Fibroblast of the conjunctiva (primary cell): ENCODE measurements at regions not wholly inside any gene's neighbourhood (a gene's known extent, or its start where the extent isn't known, plus 50 kb on each side); places are given as distances from the start of the nearest gene placed in this dataset.

Experiments
- DNase-seq: peaks from one replicate; pipeline ENCODE4 v3.0.0-alpha.2; 2010; ENCODE audit warnings: low read depth

- DNase-seq: no peak
Measured at GRCh38 chr18:56278421-56279003, 359.9 kb downstream of the TXNL1 start.

DNA sequence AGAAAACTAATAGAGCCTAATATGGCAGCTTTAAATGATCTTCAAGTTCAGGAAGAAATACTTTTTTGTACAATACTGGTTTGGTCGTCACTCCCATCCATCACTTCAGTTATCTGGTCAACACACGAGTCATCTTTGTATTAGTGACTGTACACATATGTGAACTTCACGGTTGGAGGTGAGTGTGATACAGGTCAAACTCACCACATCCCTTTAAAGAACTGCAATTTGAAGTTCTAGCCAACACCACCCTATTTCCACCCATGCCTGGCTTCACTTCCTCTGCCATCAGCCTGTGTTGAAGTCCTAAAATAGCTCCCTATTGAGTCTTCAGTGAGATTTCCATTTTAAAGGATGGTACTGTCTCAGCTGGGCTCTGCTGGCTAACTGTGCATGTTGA is 361.9 kb downstream of the TXNL1 start:
- DNase-seq: no peak

- DNase-seq: no peak
Measured at GRCh38 chr18:56273541-56274219, 364.7 kb downstream of the TXNL1 start.

DNA sequence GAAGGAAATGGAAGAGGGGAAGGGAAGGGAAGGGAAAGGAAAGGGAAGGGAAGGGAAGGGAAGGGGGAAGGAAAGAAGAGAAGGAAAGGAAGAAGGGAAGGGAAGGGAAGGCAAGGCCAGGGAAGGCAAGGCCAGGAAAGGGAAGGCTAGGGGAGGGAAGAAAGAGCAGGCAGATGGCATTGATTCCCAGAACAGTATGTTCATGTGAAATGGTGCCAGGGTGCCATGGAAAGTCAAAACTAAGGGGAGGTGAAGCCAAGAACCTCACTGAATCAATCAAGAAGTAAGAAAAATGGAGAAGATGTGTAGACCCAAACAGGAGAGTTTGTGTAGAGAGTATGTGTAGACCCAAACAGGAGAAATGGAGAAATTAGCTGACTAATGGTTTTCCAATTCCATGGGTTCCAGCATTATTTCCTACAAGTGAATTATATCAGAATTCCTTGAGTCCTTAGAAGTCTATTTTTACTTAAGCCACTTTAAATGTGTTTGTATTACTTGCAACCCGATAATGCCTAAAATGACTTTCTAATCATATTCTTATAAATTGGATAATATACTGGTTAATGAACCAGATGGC is 367.6 kb downstream of the TXNL1 start:
- DNase-seq: no peak

- DNase-seq: no peak
Measured at GRCh38 chr18:56269958-56270357, 368.4 kb downstream of the TXNL1 start.

GRCh38 chr18:56268952-56269351 is 369.4 kb downstream of the TXNL1 start:
- no peak for DNase-seq

DNA sequence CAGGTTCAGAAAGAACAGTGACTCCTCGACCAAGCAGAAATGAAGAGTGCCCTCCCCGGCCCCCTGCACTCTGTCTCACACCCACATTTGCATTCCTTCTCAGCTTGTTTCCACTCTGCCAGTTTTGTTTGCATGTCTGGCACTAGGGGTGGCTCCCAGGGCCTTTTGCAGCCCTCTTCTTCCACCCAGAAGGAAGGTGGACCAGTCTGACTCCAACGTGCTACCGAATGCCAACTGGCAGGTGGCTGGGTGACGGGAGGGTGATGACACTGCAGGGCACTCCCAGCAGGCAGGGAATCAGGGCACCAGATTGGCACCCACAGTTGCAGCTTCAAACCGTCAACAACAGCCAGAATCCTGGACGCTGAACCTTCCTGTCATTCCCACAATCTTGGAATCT is 371.1 kb downstream of the TXNL1 start:
- no peak for DNase-seq

DNA sequence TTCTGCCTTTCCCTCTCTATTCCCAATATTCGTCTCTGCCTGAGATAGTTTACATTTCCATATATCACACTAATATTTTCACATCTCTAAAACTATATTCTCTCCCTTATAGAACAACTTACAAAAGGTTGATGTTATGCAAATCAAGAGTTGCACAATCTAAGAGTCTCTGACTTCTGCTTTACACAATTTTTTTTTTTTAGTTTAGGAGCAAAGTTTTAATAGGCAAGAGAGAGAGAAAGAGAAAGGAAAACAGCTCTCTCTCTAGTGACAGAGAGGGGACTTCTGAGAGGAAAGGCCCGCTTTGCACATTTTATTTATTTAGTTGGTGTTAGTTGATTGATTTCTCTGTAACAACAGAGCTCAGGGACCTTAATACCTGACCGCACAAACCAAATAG is 380.2 kb downstream of the TXNL1 start:
- DNase-seq: no peak

DNA sequence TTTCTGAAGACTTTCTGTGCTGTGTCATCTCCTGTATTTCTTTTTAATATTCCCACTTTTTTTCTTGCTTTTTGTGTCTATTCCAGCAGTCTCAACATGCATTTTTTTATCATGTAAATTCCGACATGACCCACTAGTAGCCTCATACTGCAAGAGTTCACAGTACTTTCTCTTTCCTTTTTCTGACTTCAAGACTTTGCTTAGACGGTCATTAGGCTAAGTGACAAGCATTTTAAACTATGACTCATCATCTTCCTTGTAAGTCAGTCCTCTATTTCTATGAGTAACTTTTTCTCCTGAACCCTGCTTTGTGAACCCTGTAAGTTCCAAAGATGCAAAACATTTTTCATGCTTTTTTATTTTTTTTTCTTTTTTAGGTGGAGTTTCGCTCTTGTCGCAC is 381.2 kb downstream of the TXNL1 start:
- no peak for DNase-seq

- DNase-seq: no peak
Measured at GRCh38 chr18:56256659-56257058, 381.7 kb downstream of the TXNL1 start.

GRCh38 chr18:56255381-56255780 is 383.0 kb downstream of the TXNL1 start:
- no peak for DNase-seq

- DNase-seq: no peak
Measured at GRCh38 chr18:56252456-56252855, 385.9 kb downstream of the TXNL1 start.

DNA sequence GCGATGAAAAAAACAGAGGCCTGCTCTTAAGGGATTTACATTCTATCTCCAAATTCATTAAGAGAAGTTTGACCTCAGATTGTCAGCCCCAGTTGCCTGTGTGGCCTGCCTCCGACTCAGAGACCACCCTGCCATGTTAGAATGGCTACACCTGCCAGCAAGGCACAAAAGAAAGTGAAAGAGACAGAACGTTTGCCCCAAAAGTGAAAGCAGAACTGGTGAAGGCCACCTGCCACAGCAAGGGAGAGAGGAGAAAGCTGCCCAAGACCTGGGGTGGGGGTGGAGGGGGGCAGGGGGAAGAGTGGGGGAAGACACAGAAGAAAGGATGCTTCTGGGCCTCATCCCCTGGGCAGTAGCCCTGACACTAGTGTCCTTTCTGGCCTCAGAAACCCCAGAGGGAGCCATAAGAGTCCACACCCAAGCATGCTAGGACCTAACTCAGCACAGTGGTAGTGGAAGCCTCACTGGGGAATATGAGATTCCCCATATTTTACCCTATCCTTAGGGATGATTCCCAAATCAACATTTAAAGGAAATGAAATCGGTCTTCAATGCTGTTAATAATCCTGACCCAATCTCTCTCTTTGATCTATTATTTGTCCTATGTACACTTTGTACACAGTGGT is 389.7 kb downstream of the TXNL1 start:
- DNase-seq: no peak

GRCh38 chr18:56246916-56247315 is 391.5 kb downstream of the TXNL1 start:
- DNase-seq: no peak

DNA sequence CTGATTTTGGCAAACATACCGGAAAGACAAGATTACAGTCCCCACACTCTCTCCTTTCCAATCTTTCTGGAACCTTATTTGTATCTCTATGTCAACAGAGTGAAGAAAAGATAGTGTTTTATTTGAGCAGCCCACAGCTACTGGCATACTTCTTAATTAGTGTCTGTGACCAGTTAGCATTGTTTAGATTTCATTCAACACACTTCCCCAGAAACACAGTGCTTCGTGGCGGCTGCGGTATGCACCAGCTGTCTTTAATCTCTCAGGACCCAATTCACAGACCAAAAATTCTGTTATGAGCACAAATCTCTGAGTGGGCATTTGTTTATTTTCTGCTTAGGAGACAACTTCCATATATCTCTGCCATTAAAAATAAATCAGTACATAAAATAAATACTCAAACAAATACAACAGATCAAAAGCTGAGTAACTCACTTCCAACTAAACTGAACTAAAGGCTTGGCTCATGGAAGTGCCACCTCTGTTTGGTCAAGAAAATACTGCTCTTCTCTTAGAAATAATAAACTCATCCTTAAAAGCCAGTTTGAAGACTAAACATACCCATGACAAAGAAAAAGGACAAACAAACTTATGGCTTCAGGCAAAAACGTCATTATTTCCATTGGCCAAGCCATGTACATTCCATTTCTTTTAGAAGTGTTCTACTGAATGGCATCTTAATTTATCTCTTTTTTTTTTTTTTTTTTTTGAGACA is 392.4 kb downstream of the TXNL1 start:
- DNase-seq: no peak

- no peak for DNase-seq
Measured at GRCh38 chr18:56240405-56240804, 398.0 kb downstream of the TXNL1 start.

GRCh38 chr18:56238576-56238975 is 399.8 kb downstream of the TXNL1 start:
- no peak for DNase-seq

DNA sequence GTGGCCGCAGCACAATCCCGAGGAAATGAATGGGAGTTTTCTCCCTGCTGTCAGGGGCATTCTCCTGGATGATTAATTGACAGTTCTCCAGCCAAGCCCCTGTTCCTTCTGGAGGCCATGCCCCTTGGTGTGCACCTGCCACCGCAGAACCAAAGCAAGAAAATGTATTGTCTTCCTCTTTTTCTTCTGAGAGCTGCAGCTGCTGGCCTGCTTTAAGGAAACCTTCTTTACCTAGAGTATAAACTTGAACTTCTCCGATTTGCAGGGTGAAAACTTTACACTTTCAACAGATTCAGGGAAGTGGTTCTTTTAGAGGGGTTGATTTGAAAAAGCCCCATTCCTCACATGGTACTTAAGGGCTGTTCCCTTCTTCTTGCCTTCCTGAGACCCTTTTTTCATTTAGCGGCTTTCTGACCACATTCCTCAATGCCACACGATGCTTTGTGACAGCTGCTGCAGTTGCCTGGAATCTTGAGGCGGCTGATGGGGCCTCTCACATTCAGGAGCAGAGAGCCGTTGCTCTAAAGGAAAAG is 402.8 kb downstream of the TXNL1 start:
- no peak for DNase-seq

DNA sequence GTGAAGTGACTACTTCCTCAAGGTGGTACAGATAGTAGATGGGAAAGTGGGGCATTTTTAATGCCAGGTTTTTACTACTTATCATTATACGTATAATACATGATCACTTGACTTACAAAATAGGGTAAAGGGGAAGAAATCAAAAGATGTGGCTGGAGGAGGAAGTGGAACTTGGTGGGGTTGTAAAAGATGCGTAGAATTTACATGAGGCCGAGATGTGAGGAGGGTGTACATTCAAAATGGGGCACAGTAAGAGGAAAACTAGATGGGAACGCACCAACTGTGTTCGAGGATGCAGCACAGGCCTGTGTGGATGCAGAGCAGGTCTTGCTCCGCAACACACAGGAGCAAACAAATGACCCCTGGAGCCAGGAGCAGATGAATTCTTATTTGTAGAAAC is 403.3 kb downstream of the TXNL1 start:
- DNase-seq: no peak

DNA sequence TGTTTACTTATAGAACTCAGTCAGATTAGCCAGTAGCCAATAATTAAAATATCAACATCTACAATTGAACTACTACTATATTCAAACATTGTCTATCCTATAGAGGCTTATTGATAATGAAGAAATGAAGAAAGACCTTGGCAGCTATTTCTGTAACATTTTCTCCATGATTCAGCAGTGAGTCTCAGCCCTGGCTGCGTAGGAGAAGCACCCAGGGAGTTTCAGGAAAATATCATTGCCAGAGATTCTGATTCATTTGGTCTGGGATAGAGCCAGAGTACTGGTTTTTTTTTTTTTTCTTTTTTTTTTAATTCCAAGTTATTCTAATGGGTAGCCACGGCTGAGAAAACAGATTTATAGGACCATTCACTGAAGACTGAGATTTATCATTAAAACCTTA is 404.8 kb downstream of the TXNL1 start:
- peak; percentile 66 for DNase-seq

DNA sequence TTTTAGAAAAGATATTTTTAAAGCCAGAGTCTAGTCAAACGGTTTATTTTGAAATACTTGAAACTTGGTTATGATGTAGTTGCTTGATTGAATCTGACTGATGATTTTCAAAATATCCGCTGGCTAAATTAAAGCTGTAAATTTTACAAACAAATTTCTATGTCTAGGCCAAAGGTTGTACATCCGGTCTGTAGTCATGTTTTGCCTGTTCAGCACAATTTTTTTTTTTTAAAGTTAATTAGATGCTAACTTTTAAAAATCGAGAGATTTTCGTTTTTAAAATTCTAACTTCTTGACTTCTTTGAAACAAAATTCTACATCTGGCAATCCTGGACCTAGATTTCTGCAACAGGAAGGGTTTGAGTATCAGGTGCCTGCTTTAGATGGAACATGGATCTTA is 412.4 kb downstream of the TXNL1 start:
- DNase-seq: no peak
